IPS DF 4.7 (cell line): ENCODE measurements at regions not wholly inside any gene's neighbourhood (a gene's known extent, or its start where the extent isn't known, plus 50 kb on each side); places are given as distances from the start of the nearest gene placed in this dataset.
"Not testable (repeated sequence)": the region's sequence is repeated elsewhere in the genome, so short reads cannot be mapped to it uniquely, and the experiment has no call there.

Experiments used
- DNase-seq: peaks from one replicate; pipeline ENCODE4 v3.0.0-alpha.2; 2013; ENCODE audit warnings: low spot score; ENCODE audit errors: extremely low read depth

GRCh38 chr2:21773168-21773567 lies 649.4 kb downstream of the TDRD15 start:
- no peak for DNase-seq

- DNase-seq = no peak
Measured at GRCh38 chr2:21774691-21775368, 651.1 kb downstream of the TDRD15 start.

- DNase-seq = no peak
Measured at GRCh38 chr2:21779786-21780185, 656.0 kb downstream of the TDRD15 start.

- DNase-seq = no peak
Measured at GRCh38 chr2:21781962-21782361, 658.2 kb downstream of the TDRD15 start.

- no peak for DNase-seq
Measured at GRCh38 chr2:21782866-21783265, 659.1 kb downstream of the TDRD15 start.

- no peak for DNase-seq
Measured at GRCh38 chr2:21787941-21788340, 664.2 kb downstream of the TDRD15 start.

GRCh38 chr2:21790311-21790710 lies 666.5 kb downstream of the TDRD15 start:
- DNase-seq = not testable (repeated sequence)

GRCh38 chr2:21792571-21792970 lies 668.8 kb downstream of the TDRD15 start:
- DNase-seq = no peak

- no peak for DNase-seq
Measured at GRCh38 chr2:21793461-21793860, 669.7 kb downstream of the TDRD15 start.

- no peak for DNase-seq
Measured at GRCh38 chr2:21794611-21795010, 670.8 kb downstream of the TDRD15 start.

GRCh38 chr2:21800356-21800755 lies 676.6 kb downstream of the TDRD15 start:
- DNase-seq = no peak

- no peak for DNase-seq
Measured at GRCh38 chr2:21803550-21803949, 679.8 kb downstream of the TDRD15 start.

GRCh38 chr2:21804151-21804550 lies 680.4 kb downstream of the TDRD15 start:
- no peak for DNase-seq

GRCh38 chr2:21811541-21811940 lies 687.8 kb downstream of the TDRD15 start:
- no peak for DNase-seq

- DNase-seq = no peak
Measured at GRCh38 chr2:21812766-21813165, 689.0 kb downstream of the TDRD15 start.

GRCh38 chr2:21814588-21815149 lies 690.9 kb downstream of the TDRD15 start:
- no peak for DNase-seq

GRCh38 chr2:21818212-21818795 lies 694.5 kb downstream of the TDRD15 start:
- no peak for DNase-seq

- DNase-seq = no peak
Measured at GRCh38 chr2:21819454-21819853, 695.7 kb downstream of the TDRD15 start.

GRCh38 chr2:21820271-21820670 lies 696.5 kb downstream of the TDRD15 start:
- no peak for DNase-seq

- DNase-seq = no peak
Measured at GRCh38 chr2:21821672-21822227, 698.0 kb downstream of the TDRD15 start.

- DNase-seq = no peak
Measured at GRCh38 chr2:21822505-21822904, 698.7 kb downstream of the TDRD15 start.

- no peak for DNase-seq
Measured at GRCh38 chr2:21833767-21834166, 710.0 kb downstream of the TDRD15 start.

GRCh38 chr2:21836261-21836660 lies 712.5 kb downstream of the TDRD15 start:
- DNase-seq = no peak
